GM12892 (cell line): ENCODE measurements at regions not wholly inside any gene's neighbourhood (a gene's known extent, or its start where the extent isn't known, plus 50 kb on each side); places are given as distances from the start of the nearest gene placed in this dataset.

Source experiments
- POLR2A ChIP-seq: IDR thresholded peaks from 2 replicates; pipeline ENCODE4 v1.6.1; 2011; ENCODE audit warnings: low read depth, low read length, control low read depth
- TAF1 ChIP-seq: IDR thresholded peaks from 2 replicates; pipeline ENCODE4 v1.6.1; 2011; ENCODE audit warnings: low read depth, mild to moderate bottlenecking, control low read depth, low read length, borderline replicate concordance

GRCh38 chr13:23514076-23514475 lies 56.1 kb upstream of the TNFRSF19 start:
- TF ChIP-seq POLR2A: no peak
- no peak for TF ChIP-seq TAF1
